ENCODE measurements at regions not wholly inside any gene's neighbourhood (a gene's known extent, or its start where the extent isn't known, plus 50 kb on each side); places are given as distances from the start of the nearest gene placed in this dataset.

GRCh38 chr10:128897401-128898129 is 569.5 kb upstream of the MGMT start:
- no peak overlapping the region for H3K4me3 Mint-ChIP-seq
- DNase-seq (no peak), ATAC-seq (no peak)
- H3K27ac Mint-ChIP-seq: no peak overlapping the region
- H3K9me3 Mint-ChIP-seq (ENCODE audit: insufficient read depth): no peaks in the 10 kb centered on the region
- CTCF ChIA-PET: no interaction called here
- H3K27me3 Mint-ChIP-seq (ENCODE audit: low read depth): no peaks in the 10 kb centered on the region
- peaks cover 3% of the 10 kb centered on the region for H3K4me1 Mint-ChIP-seq (ENCODE audit: low read depth)
- H3K36me3 Mint-ChIP-seq (ENCODE audit: low read depth): no peaks in the 10 kb centered on the region
- POLR2A ChIA-PET: no interaction called here

DNA sequence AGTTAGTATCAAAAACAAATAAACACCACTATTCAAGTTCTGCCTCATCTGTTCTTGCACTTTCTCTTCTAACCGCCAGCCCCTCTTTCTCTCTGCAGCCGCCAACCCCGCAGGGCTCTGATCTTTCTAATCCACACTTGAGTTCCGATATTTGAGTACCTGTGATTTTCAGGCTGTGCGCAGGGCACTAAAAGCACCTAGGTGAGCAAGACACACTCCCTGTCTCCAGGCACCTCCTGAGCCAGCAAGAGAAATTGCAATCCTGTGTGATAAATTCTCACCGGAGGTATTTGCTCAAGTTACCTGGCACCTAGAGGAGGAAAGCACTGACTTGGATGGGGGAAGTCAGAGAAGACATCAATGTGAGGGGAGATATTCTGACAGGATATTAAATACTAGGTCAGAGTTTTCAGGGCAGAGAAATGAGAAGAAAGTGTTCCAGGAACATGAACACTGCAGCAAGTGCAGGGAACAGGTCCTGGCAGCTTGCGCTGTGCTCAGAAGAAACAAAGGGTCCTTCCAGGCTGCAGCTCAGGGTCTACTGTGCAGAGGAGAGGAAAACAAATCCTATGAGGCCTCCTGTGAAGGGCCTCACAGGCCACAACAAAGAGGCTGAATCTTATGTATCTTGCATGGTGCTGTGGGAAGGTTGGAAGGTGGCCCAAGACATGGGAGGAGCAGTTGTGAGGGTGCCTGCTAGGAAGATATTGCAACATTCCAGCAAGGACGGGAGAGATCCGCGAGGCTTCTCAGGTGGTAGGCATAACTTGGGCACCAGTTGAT is 568.7 kb upstream of the MGMT start:
- Mint-ChIP-seq H3K27me3 (ENCODE audit: low read depth) (no peaks in the 10 kb centered on the region), H3K36me3 (ENCODE audit: low read depth) (no peaks in the 10 kb centered on the region), H3K4me1 (ENCODE audit: low read depth) (peaks cover 3% of the 10 kb centered on the region), H3K27ac (no peak overlapping the region), H3K9me3 (ENCODE audit: insufficient read depth) (no peaks in the 10 kb centered on the region), H3K4me3 (no peak overlapping the region)
- no peak for ATAC-seq
- ChIA-PET POLR2A (no interaction called here), CTCF (no interaction called here)
- DNase-seq: no peak

DNA sequence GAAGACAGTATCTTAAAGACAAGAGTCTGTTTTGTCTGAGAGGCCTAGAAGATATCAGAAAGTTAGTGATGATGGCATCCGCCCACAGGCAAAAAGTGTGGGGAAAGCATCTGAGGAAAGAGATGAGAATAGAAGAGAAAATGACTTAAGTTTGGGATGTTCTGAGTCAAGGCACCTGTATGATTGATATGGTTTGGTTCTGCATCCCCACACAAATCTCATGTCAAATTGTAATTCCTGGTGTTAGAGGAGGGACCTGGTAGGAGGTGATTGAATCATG is 568.2 kb upstream of the MGMT start:
- H3K4me3 Mint-ChIP-seq: no peak overlapping the region
- H3K27ac Mint-ChIP-seq: no peak overlapping the region
- H3K27me3 Mint-ChIP-seq (ENCODE audit: low read depth): no peaks in the 10 kb centered on the region
- ATAC-seq (no peak), DNase-seq (no peak)
- H3K9me3 Mint-ChIP-seq (ENCODE audit: insufficient read depth): no peaks in the 10 kb centered on the region
- peaks cover 3% of the 10 kb centered on the region for H3K4me1 Mint-ChIP-seq (ENCODE audit: low read depth)
- ChIA-PET POLR2A (no interaction called here), CTCF (no interaction called here)
- H3K36me3 Mint-ChIP-seq (ENCODE audit: low read depth): no peaks in the 10 kb centered on the region

- no peak for ATAC-seq
- H3K9me3 Mint-ChIP-seq (ENCODE audit: insufficient read depth): no peaks in the 10 kb centered on the region
- no peak for DNase-seq
- peaks cover 3% of the 10 kb centered on the region for H3K4me1 Mint-ChIP-seq (ENCODE audit: low read depth)
- ChIA-PET CTCF (no interaction called here), POLR2A (no interaction called here)
- no peak overlapping the region for H3K4me3 Mint-ChIP-seq
- H3K27ac Mint-ChIP-seq: no peak overlapping the region
- H3K36me3 Mint-ChIP-seq (ENCODE audit: low read depth): no peaks in the 10 kb centered on the region
- H3K27me3 Mint-ChIP-seq (ENCODE audit: low read depth): no peaks in the 10 kb centered on the region
These were observed 566.6 kb upstream of the MGMT start for GRCh38 chr10:128900456-128900855.

DNA sequence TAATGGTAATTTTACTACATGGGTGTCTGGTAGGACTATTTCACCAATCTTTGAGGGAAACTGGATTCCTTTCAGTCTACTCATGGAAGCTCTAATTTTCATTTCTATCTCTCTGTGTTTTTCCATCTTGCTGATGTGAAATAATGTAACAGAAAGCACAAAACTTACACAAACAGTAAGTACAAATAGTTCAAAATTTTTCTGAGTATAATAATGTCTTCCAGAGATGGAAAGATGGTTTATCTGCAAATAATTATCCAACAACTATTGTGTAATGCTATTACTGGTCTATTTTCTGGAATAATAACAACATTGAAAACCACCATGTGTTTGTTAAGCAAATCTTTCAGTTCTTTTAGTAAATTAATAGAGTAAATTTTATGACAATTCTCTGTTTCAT is 565.8 kb upstream of the MGMT start:
- H3K36me3 Mint-ChIP-seq (ENCODE audit: low read depth): no peaks in the 10 kb centered on the region
- DNase-seq (no peak), ATAC-seq (no peak)
- H3K4me1 Mint-ChIP-seq (ENCODE audit: low read depth): peaks cover 3% of the 10 kb centered on the region
- no peaks in the 10 kb centered on the region for H3K9me3 Mint-ChIP-seq (ENCODE audit: insufficient read depth)
- ChIA-PET POLR2A (no interaction called here), CTCF (no interaction called here)
- no peak overlapping the region for H3K4me3 Mint-ChIP-seq
- no peak overlapping the region for H3K27ac Mint-ChIP-seq
- H3K27me3 Mint-ChIP-seq (ENCODE audit: low read depth): no peaks in the 10 kb centered on the region

DNA sequence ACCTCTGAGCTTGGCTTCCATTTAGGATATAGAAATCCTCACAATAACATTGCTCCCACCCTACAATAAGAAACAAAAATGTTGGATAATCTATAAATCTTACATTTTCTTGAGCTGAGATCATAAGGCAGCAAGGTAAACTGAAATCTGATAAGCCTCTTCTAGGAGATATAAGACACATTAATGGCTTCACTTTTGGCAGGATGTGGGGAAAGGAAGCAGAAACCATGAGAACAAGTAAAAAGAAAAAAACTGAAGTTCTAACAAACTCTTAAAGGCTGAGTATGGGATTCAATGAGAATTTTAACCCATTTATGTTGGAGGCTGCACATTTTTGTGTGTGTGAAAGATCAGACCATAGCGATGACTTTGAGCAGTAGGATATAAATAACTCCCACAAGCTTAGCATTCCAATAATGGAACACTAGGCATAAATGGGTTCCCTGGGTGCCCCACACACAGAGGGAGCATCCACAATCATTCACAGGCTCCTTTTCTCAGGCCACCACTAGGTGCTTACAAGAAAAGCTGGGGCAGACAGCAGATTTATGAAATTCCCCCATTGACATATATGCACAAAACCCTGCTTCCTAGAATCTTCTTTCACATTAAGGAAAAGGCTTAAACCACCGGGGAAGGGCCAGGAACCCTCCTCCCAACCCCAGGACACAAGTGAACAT is 564.9 kb upstream of the MGMT start:
- Mint-ChIP-seq H3K4me1 (ENCODE audit: low read depth) (peaks cover 3% of the 10 kb centered on the region), H3K36me3 (ENCODE audit: low read depth) (no peaks in the 10 kb centered on the region), H3K27me3 (ENCODE audit: low read depth) (no peaks in the 10 kb centered on the region), H3K27ac (no peak overlapping the region), H3K9me3 (ENCODE audit: insufficient read depth) (no peaks in the 10 kb centered on the region), H3K4me3 (no peak overlapping the region)
- no peak for DNase-seq
- ChIA-PET CTCF (no interaction called here), POLR2A (no interaction called here)
- no peak for ATAC-seq

GRCh38 chr10:128907155-128907941 is 559.7 kb upstream of the MGMT start:
- Mint-ChIP-seq H3K27me3 (ENCODE audit: low read depth) (no peaks in the 10 kb centered on the region), H3K4me3 (no peak overlapping the region), H3K36me3 (ENCODE audit: low read depth) (no peaks in the 10 kb centered on the region), H3K4me1 (ENCODE audit: low read depth) (peaks cover 6% of the 10 kb centered on the region), H3K27ac (no peak overlapping the region), H3K9me3 (ENCODE audit: insufficient read depth) (no peaks in the 10 kb centered on the region)
- DNase-seq: no peak
- no peak for ATAC-seq
- POLR2A ChIA-PET: no interaction called here
- CTCF ChIA-PET: no interaction called here

DNA sequence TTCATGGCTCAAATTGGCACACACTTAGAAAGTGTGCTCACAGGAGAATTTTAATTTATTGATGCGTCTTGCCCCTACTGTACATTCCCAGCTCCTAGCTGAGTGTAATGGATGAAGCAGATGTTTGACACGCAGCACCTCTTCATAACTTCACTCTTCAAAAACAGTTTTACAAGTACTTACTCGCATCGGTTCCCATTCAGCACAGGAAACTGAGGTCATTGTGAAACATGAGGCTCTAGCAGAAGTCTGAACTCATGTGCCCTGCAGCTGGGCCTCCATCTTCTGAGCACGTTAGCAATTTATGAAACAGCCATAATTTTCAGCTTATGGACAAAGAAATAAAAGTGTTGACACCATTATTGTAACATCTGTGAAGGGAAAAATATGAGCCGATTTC is 558.9 kb upstream of the MGMT start:
- no peak for ATAC-seq
- no peaks in the 10 kb centered on the region for H3K36me3 Mint-ChIP-seq (ENCODE audit: low read depth)

GRCh38 chr10:128908499-128908898 is 558.5 kb upstream of the MGMT start:
- no peaks in the 10 kb centered on the region for H3K27me3 Mint-ChIP-seq (ENCODE audit: low read depth)
- ChIA-PET POLR2A (no interaction called here), CTCF (no interaction called here)
- H3K4me3 Mint-ChIP-seq: no peak overlapping the region
- ATAC-seq (no peak), DNase-seq (no peak)
- no peaks in the 10 kb centered on the region for H3K9me3 Mint-ChIP-seq (ENCODE audit: insufficient read depth)
- H3K4me1 Mint-ChIP-seq (ENCODE audit: low read depth): peaks cover 6% of the 10 kb centered on the region
- no peak overlapping the region for H3K27ac Mint-ChIP-seq
- no peaks in the 10 kb centered on the region for H3K36me3 Mint-ChIP-seq (ENCODE audit: low read depth)

More for the DNA sequence above, 558.9 kb upstream of the MGMT start:
- no peaks in the 10 kb centered on the region for H3K9me3 Mint-ChIP-seq (ENCODE audit: insufficient read depth)
- no peak for DNase-seq
- no peaks in the 10 kb centered on the region for H3K27me3 Mint-ChIP-seq (ENCODE audit: low read depth)
- ChIA-PET POLR2A (no interaction called here), CTCF (no interaction called here)
- H3K4me3 Mint-ChIP-seq: no peak overlapping the region
- no peak overlapping the region for H3K27ac Mint-ChIP-seq
- peaks cover 6% of the 10 kb centered on the region for H3K4me1 Mint-ChIP-seq (ENCODE audit: low read depth)

- no peaks in the 10 kb centered on the region for H3K9me3 Mint-ChIP-seq (ENCODE audit: insufficient read depth)
- ATAC-seq: no peak
- H3K27ac Mint-ChIP-seq: no peak overlapping the region
- CTCF ChIA-PET: no interaction called here
- no peak for DNase-seq
- no peaks in the 10 kb centered on the region for H3K27me3 Mint-ChIP-seq (ENCODE audit: low read depth)
- peaks cover 6% of the 10 kb centered on the region for H3K4me1 Mint-ChIP-seq (ENCODE audit: low read depth)
- no peak overlapping the region for H3K4me3 Mint-ChIP-seq
- H3K36me3 Mint-ChIP-seq (ENCODE audit: low read depth): no peaks in the 10 kb centered on the region
- POLR2A ChIA-PET: no interaction called here
These were observed 554.3 kb upstream of the MGMT start for GRCh38 chr10:128912568-128913311.

DNA sequence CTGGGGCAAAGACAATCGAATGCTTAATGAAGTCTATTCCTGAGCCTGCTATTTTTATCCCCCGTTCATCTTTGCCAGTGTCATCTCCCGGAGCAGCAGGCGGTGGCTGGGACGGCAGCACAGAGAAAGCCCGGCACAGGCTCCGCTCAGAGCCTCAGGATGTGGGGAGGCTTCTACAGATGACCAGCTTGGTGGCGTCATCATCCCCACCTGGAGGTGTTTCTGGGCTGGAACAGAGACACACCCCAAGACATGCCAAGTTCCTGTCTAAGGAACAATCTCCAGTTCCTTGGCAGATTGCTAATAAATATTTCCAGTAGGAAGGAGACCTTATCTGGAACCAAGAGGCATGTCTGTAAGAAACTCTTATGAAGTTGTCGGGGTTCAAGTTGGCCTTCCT is 552.4 kb upstream of the MGMT start:
- Mint-ChIP-seq H3K27me3 (ENCODE audit: low read depth) (no peaks in the 10 kb centered on the region), H3K27ac (no peak overlapping the region), H3K4me1 (ENCODE audit: low read depth) (no peaks in the 10 kb centered on the region), H3K4me3 (no peak overlapping the region), H3K9me3 (ENCODE audit: insufficient read depth) (no peaks in the 10 kb centered on the region), H3K36me3 (ENCODE audit: low read depth) (no peaks in the 10 kb centered on the region)
- ATAC-seq: no peak
- POLR2A ChIA-PET: no interaction called here
- no peak for DNase-seq
- CTCF ChIA-PET: no interaction called here

- no peaks in the 10 kb centered on the region for H3K4me1 Mint-ChIP-seq (ENCODE audit: low read depth)
- no peaks in the 10 kb centered on the region for H3K36me3 Mint-ChIP-seq (ENCODE audit: low read depth)
- CTCF ChIA-PET: no interaction called here
- POLR2A ChIA-PET: no interaction called here
- no peak for DNase-seq
- ATAC-seq: no peak
- no peak overlapping the region for H3K4me3 Mint-ChIP-seq
- H3K27ac Mint-ChIP-seq: no peak overlapping the region
- H3K27me3 Mint-ChIP-seq (ENCODE audit: low read depth): no peaks in the 10 kb centered on the region
- H3K9me3 Mint-ChIP-seq (ENCODE audit: insufficient read depth): no peaks in the 10 kb centered on the region
These were observed 551.4 kb upstream of the MGMT start for GRCh38 chr10:128915630-128916029.
